Activated T-cell treated with anti-CD3 and anti-CD28 coated beads, Interleukin-2, amount 50 U/mL, for 4 hours (primary cell): ENCODE measurements at regions not wholly inside any gene's neighbourhood (a gene's known extent, or its start where the extent isn't known, plus 50 kb on each side); places are given as distances from the start of the nearest gene placed in this dataset.
A peak's percentile ranks its signal among the peaks of the same experiment; 100 is the strongest.

Experiments used
- ATAC-seq, 2 donors: fragments of 200-7000 bp; cut with Tn5 transposase; one replicate each; pipeline ENCODE4 v1.10.0; 2021
- DNase-seq: peaks from one replicate; pipeline ENCODE4 v3.0.0-alpha.2; 2020
- H3K27me3 Mint-ChIP-seq: one replicate; pipeline ENCODE4 v1.8.0; 2021; ENCODE audit warnings: low read depth, mixed read lengths
- H3K36me3 Mint-ChIP-seq: one replicate; pipeline ENCODE4 v1.8.0; 2022; ENCODE audit warnings: mixed read lengths; ENCODE audit not compliant: insufficient read depth
- H3K4me1 Mint-ChIP-seq: one replicate; pipeline ENCODE4 v1.8.0; 2021; ENCODE audit warnings: low read depth, mixed read lengths
- H3K4me3 Mint-ChIP-seq: one replicate; pipeline ENCODE4 v1.8.0; 2021; ENCODE audit warnings: mild to moderate bottlenecking, moderate library complexity, mixed read lengths
- H3K9me3 Mint-ChIP-seq: one replicate; pipeline ENCODE4 v1.8.0; 2021; ENCODE audit warnings: mixed read lengths

DNA sequence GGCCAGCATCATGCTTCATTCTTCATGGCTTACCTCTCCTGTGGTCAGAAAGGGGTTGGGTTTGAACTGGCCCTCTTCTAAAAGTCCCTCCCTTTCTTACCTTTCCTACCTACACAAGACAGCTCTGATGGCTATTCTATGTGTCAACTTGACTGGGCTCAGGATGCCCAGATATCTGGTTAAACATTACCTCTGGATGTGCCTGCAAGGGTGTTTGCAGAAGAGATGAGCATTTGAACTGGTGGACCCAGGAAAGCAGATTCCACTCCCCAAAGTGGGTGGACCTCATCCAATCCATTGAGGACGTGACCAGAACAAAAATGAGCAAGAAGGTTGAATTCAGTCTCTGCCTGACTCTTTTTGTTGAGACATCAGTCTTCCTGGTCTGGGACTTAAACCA is 79.0 kb upstream of the TCF7L2 start:
- Mint-ChIP-seq H3K4me1 (no peaks in the 10 kb centered on the region), H3K4me3 (no peak overlapping the region), H3K9me3 (peaks cover 12% of the 10 kb centered on the region), H3K36me3 (no peaks in the 10 kb centered on the region), H3K27me3 (no peaks in the 10 kb centered on the region)
- ATAC-seq (no peak), DNase-seq (no peak)

GRCh38 chr10:112872728-112873127 is 77.3 kb upstream of the TCF7L2 start:
- H3K9me3 Mint-ChIP-seq: peaks cover 8% of the 10 kb centered on the region
- no peaks in the 10 kb centered on the region for H3K27me3 Mint-ChIP-seq
- DNase-seq: no peak
- no peaks in the 10 kb centered on the region for H3K4me1 Mint-ChIP-seq
- H3K4me3 Mint-ChIP-seq: no peak overlapping the region
- H3K36me3 Mint-ChIP-seq: no peaks in the 10 kb centered on the region
- ATAC-seq: no peak

DNA sequence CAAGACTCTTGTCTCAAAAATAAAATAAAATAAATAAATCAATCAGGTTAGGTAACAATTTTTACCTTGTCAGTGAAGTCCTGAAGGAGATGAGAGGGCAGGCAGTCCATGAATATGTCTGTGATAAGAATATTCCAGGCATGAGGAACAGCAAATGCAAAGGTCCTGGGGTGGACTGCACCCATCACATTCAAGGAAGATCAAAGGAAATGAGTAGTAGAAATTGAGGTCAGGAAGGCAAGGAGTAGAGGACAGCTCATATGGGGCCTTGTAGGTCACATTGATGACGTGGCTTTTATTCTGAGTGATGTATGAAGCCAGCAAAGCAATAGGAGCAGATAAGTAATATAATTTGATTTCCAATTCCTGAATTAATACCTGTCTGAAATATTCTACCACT is 76.5 kb upstream of the TCF7L2 start:
- no peak for ATAC-seq
- no peak overlapping the region for H3K4me3 Mint-ChIP-seq
- H3K27me3 Mint-ChIP-seq: no peaks in the 10 kb centered on the region
- H3K4me1 Mint-ChIP-seq: no peaks in the 10 kb centered on the region
- H3K36me3 Mint-ChIP-seq: no peaks in the 10 kb centered on the region
- DNase-seq: no peak
- peaks cover 8% of the 10 kb centered on the region for H3K9me3 Mint-ChIP-seq

DNA sequence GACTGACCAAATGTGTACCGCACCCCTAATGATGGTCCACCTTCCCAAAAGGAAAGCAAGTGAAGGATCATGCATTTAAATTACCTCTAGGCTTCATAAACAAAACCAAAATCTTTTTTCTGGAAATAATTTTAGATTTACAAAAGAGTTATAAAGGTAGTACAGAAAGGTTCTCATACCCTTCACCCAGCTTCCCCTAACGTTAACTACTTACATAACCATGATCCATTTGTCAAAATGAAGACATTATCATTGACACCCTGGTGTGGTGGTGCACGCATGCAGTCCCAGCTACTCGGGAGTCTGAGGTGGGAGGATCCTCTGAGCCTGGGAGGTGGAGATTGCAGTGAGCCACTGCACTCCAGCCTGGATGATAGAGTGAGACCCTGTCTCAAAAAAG is 75.1 kb upstream of the TCF7L2 start:
- Mint-ChIP-seq H3K4me3 (no peak overlapping the region), H3K4me1 (no peaks in the 10 kb centered on the region), H3K9me3 (peaks cover 8% of the 10 kb centered on the region), H3K27me3 (peaks cover 2% of the 10 kb centered on the region), H3K36me3 (no peaks in the 10 kb centered on the region)
- ATAC-seq (no peak), DNase-seq (no peak)

DNA sequence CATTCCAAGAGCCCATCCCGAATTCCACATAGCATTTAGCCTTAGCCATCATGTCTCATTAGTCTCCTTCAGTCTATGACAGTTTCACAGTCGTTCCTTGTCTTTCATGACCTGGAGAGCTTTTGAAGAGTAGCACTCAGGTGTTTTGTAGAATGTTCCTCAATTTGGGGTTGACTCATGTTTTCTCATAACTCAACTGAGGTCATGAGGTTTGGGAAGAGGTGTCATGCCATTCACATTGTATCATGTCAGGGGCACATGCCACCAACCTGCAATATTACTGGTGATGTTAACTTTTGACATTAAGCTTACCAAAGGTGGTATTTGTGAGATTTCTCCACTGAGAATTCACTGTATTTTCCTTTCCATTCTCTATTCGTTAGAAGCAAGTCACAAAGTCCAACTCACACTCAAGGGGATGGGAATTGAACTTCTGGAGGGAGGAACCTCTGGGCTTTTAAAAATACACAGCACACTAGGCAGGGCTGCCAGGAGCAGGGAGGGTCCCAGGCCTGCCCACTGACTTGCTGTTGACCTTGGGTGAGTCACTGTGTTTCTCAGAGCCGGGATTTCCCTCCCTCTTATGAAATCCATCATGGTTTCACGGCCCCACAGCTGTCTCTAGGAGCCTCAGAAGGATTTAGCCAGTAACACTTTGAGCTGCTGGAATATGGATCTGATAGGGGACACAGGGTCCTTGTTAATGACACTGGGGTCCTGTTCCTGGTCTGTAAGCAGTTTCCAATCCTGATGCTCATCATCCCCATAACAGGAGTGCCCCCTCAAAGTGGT is 74.4 kb upstream of the TCF7L2 start:
- ATAC-seq (peak in 1 of 2 donors; percentile 35), DNase-seq (no peak)
- peaks cover 8% of the 10 kb centered on the region for H3K9me3 Mint-ChIP-seq
- peaks cover 2% of the 10 kb centered on the region for H3K27me3 Mint-ChIP-seq
- H3K4me1 Mint-ChIP-seq: no peaks in the 10 kb centered on the region
- H3K36me3 Mint-ChIP-seq: no peaks in the 10 kb centered on the region
- H3K4me3 Mint-ChIP-seq: no peak overlapping the region

DNA sequence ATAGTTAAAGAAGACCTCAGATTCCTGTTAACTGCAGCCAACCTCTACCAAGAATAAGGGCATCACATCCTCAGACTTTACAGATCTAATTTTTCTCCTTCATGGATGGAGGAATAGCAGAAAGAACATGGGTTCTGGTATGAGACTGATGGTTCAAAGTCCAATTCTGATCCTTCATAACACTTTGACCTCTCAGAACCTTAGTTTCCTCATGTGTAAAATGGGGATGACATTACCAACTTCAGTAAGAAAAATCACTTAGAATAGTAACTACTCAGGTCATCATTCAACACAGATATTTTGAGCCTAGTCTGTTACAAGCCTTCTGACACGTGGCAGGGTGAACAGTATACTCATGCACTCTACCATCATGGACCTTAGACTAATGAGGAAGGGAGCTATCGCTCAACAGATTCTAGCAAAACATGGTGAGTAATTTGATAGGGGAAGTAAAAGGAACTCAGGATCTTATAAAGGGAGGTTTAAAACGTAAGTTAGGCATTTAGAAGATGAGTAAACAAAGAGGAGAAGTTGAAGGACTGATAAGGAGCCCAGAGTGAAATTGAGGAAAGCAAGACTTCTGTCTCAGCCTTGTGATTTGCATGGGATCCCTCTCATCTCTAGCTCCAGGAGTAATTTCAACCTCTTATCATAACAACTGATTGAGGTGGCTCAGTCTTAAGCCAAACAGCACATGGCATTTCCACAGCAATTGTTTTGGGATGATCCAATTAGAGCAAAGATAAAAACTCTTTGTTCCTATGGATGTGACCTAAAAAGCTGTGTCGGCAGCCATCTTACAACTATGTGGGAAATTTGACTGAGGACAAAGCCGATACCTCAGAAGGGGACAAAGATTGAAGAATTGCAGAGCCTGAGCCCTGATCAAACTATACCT is 69.2 kb upstream of the TCF7L2 start:
- DNase-seq (no peak), ATAC-seq (no peak)
- Mint-ChIP-seq H3K36me3 (no peaks in the 10 kb centered on the region), H3K9me3 (peaks cover 7% of the 10 kb centered on the region), H3K4me3 (no peak overlapping the region), H3K4me1 (no peaks in the 10 kb centered on the region), H3K27me3 (peaks cover 2% of the 10 kb centered on the region)

DNA sequence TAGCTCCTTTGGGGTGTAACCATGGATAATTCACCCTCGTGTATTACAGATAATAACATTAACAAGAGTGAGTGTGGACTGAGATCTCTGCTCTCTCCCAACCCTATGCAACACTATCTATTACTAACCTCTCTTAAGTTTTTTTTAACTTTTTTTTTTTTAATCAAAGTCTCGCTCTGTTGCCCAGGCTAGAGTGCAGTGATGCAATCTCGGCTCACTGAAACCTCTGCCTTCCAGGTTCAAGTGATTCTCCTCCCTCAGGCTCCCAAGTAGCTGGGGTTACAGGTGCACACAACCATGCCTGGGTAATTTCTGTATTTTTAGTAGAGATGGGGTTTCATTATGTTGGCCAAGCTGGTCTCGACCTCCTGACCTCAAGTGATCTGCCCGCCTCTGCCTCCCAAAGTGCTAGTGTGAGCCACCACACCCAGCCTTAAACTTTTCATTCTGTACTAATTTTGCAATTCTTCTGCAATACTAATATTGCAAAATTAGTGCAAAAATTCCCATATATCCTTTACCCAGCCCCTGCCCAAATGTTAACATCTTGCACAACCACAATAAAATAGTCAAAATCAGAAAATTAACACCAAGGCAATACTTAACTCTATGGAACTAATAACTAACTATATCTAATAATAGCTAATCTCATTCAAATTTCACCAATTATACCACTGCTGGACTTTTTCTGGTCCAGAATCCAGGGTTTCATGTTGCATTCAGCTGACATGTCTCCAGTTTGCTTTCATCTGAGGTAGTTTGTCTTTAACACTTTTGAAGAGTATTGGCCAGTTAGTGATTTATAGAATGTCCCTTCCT is 66.5 kb upstream of the TCF7L2 start:
- Mint-ChIP-seq H3K9me3 (peaks cover 7% of the 10 kb centered on the region), H3K36me3 (no peaks in the 10 kb centered on the region), H3K4me3 (no peak overlapping the region), H3K4me1 (no peaks in the 10 kb centered on the region), H3K27me3 (peaks cover 2% of the 10 kb centered on the region)
- DNase-seq (no peak), ATAC-seq (no peak)

- Mint-ChIP-seq H3K4me1 (no peaks in the 10 kb centered on the region), H3K27me3 (peaks cover 2% of the 10 kb centered on the region), H3K36me3 (no peaks in the 10 kb centered on the region), H3K4me3 (no peak overlapping the region), H3K9me3 (peaks cover 7% of the 10 kb centered on the region)
- ATAC-seq (no peak), DNase-seq (no peak)
These were observed 65.9 kb upstream of the TCF7L2 start for GRCh38 chr10:112884179-112884504.

- ATAC-seq (no peak), DNase-seq (no peak)
- H3K4me3 Mint-ChIP-seq: no peak overlapping the region
- H3K36me3 Mint-ChIP-seq: no peaks in the 10 kb centered on the region
- no peaks in the 10 kb centered on the region for H3K4me1 Mint-ChIP-seq
- H3K9me3 Mint-ChIP-seq: peaks cover 7% of the 10 kb centered on the region
- H3K27me3 Mint-ChIP-seq: no peaks in the 10 kb centered on the region
These were observed 63.6 kb upstream of the TCF7L2 start for GRCh38 chr10:112886463-112886862.

DNA sequence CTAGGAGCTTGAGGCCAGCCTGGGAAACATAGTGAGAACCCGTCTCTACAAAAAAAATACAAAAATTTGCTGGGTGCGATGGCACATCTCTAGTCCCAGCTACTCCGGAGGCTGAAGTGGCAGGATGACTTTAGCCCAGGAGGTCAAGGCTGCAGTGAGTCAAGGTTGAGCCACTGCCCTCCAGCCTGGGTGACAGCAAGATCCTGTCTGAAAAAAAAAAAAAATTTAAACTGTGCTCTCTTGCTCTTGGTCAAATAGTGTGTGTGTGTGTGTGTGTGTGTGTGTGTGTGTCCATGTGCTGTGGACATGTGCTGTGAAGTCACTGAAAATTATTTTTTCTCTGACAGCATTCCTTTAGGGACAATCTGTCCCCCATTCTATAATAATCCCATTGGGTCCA is 62.1 kb upstream of the TCF7L2 start:
- ATAC-seq (no peak), DNase-seq (no peak)
- H3K9me3 Mint-ChIP-seq: peaks cover 7% of the 10 kb centered on the region
- H3K36me3 Mint-ChIP-seq: no peaks in the 10 kb centered on the region
- no peaks in the 10 kb centered on the region for H3K4me1 Mint-ChIP-seq
- H3K27me3 Mint-ChIP-seq: no peaks in the 10 kb centered on the region
- no peak overlapping the region for H3K4me3 Mint-ChIP-seq

DNA sequence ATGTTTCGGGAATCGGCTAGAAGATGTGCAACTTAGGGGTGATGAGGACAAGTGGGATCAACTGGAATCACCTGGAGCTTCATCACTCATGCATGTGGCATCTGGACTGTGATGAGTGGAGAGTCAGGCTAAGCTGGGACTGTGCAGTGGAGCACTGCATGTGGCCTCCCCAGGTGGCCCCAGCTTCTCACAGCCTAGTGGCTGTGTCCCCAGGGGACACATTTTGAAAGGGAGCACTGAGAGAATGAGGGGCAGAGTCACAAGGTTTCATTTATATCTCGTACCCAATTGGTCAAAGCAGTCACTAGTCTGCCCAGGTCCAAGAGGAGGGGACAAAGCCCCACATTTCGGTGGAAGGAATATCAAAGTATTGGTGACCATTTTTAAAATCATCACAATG is 54.8 kb upstream of the TCF7L2 start:
- Mint-ChIP-seq H3K9me3 (no peaks in the 10 kb centered on the region), H3K36me3 (no peaks in the 10 kb centered on the region), H3K4me3 (no peak overlapping the region), H3K4me1 (no peaks in the 10 kb centered on the region), H3K27me3 (no peaks in the 10 kb centered on the region)
- ATAC-seq (no peak), DNase-seq (no peak)

GRCh38 chr10:112896273-112896672 is 53.8 kb upstream of the TCF7L2 start:
- Mint-ChIP-seq H3K36me3 (no peaks in the 10 kb centered on the region), H3K4me3 (no peak overlapping the region), H3K4me1 (no peaks in the 10 kb centered on the region), H3K27me3 (no peaks in the 10 kb centered on the region), H3K9me3 (no peaks in the 10 kb centered on the region)
- DNase-seq (no peak), ATAC-seq (no peak)

- DNase-seq: no peak
- H3K9me3 Mint-ChIP-seq: no peaks in the 10 kb centered on the region
- no peak overlapping the region for H3K4me3 Mint-ChIP-seq
- H3K4me1 Mint-ChIP-seq: no peaks in the 10 kb centered on the region
- ATAC-seq: no peak
- H3K27me3 Mint-ChIP-seq: no peaks in the 10 kb centered on the region
- no peaks in the 10 kb centered on the region for H3K36me3 Mint-ChIP-seq
These were observed 53.3 kb upstream of the TCF7L2 start for GRCh38 chr10:112896722-112897121.

- H3K36me3 Mint-ChIP-seq: no peaks in the 10 kb centered on the region
- H3K27me3 Mint-ChIP-seq: no peaks in the 10 kb centered on the region
- DNase-seq (no peak), ATAC-seq (no peak)
- no peaks in the 10 kb centered on the region for H3K4me1 Mint-ChIP-seq
- no peaks in the 10 kb centered on the region for H3K9me3 Mint-ChIP-seq
- no peak overlapping the region for H3K4me3 Mint-ChIP-seq
These were observed 51.3 kb upstream of the TCF7L2 start for GRCh38 chr10:112898540-112899390.
